Liver (tissue), 8 donors: ENCODE measurements at regions not wholly inside any gene's neighbourhood (a gene's known extent, or its start where the extent isn't known, plus 50 kb on each side); places are given as distances from the start of the nearest gene placed in this dataset.

ENCODE experiments used
- DNase-seq: peaks from one replicate; pipeline ENCODE4 v3.0.0-alpha.2; 2017; ENCODE audit warnings: low spot score
- H3K27ac ChIP-seq, 2 donors: one replicate each; pipeline ENCODE4 v1.7.0; 2013; ENCODE audit warnings: inconsistent platforms in 2 of 2, low read length in 2 of 2, control low read depth in 1 of 2, low read depth in 1 of 2, mild to moderate bottlenecking in 1 of 2
- H3K27me3 ChIP-seq, 4 donors: one replicate each; pipeline versions ENCODE4 v1.6.1 to v1.7.0; 2013; ENCODE audit warnings: low read length in 3 of 4, inconsistent platforms in 1 of 4, mild to moderate bottlenecking in 1 of 4, moderate library complexity in 1 of 4; ENCODE audit not compliant: control insufficient read depth in 4 of 4, insufficient read depth in 4 of 4
- H3K36me3 ChIP-seq, 4 donors: one replicate each; pipeline versions ENCODE4 v1.6.1 to v1.7.0; 2013; ENCODE audit warnings: low read length in 3 of 4, mild to moderate bottlenecking in 3 of 4, low read depth in 1 of 4, moderate library complexity in 1 of 4; ENCODE audit not compliant: control insufficient read depth in 4 of 4, insufficient read depth in 3 of 4
- H3K4me1 ChIP-seq, 4 donors: one replicate each; pipeline versions ENCODE4 v1.6.1 to v1.7.0; 2013; ENCODE audit warnings: low read length in 3 of 4, mild to moderate bottlenecking in 3 of 4, moderate library complexity in 1 of 4; ENCODE audit not compliant: control insufficient read depth in 4 of 4, insufficient read depth in 4 of 4
- H3K4me3 ChIP-seq, 3 donors: one replicate each; pipeline versions ENCODE4 v1.6.1 to v1.7.0; 2013; ENCODE audit warnings: low read length in 3 of 3, control low read depth in 1 of 3, low read depth in 1 of 3, mild to moderate bottlenecking in 1 of 3
- H3K9ac ChIP-seq, 2 donors: one replicate each; pipeline ENCODE4 v1.7.0; 2013; ENCODE audit warnings: low read length in 2 of 2, mild to moderate bottlenecking in 2 of 2, moderate library complexity in 2 of 2, control low read depth in 1 of 2, low read depth in 1 of 2
- H3K9me3 ChIP-seq, 4 donors: one replicate each; pipeline versions ENCODE4 v1.6.1 to v1.7.0; 2013; ENCODE audit warnings: low read length in 3 of 4; ENCODE audit not compliant: control insufficient read depth in 4 of 4
- CTCF ChIP-seq: fragments of 150-350 bp; IDR thresholded peaks from 2 replicates; pipeline ENCODE4 v1.5.1; 2017; ENCODE audit warnings: improper control_type of control experiment, low read depth, low read length; ENCODE audit not compliant: missing input control
- EGR1 ChIP-seq, 2 donors: IDR thresholded peaks; 2 replicates each; pipeline ENCODE4 v1.6.1; 2016 to 2018; ENCODE audit warnings: antibody characterized with exemption in 2 of 2, low read depth in 2 of 2
- FOXA2 ChIP-seq: IDR thresholded peaks from 2 replicates; pipeline ENCODE4 v1.6.1; 2016; ENCODE audit warnings: antibody characterized with exemption
- GABPA ChIP-seq, 2 donors: IDR thresholded peaks in 1 of 2; conservative IDR thresholded peaks in 1 of 2; 2 replicates each; pipeline ENCODE4 v1.6.1; 2016; ENCODE audit warnings: antibody characterized with exemption in 2 of 2, mild to moderate bottlenecking in 1 of 2, moderate library complexity in 1 of 2
- HNF4A ChIP-seq, 2 donors: conservative IDR thresholded peaks; 2 replicates each; pipeline ENCODE4 v1.6.1; 2016; ENCODE audit warnings: antibody characterized with exemption in 2 of 2, mild to moderate bottlenecking in 2 of 2
- HNF4G ChIP-seq: IDR thresholded peaks from 2 replicates; pipeline ENCODE4 v1.6.1; 2016; ENCODE audit warnings: antibody characterized with exemption
- JUND ChIP-seq, 2 donors: IDR thresholded peaks; 2 replicates each; pipeline ENCODE4 v1.6.1; 2016; ENCODE audit warnings: antibody characterized with exemption in 2 of 2
- MAX ChIP-seq: IDR thresholded peaks from 2 replicates; pipeline ENCODE4 v1.6.1; 2016; ENCODE audit warnings: antibody characterized with exemption
- NR2F2 ChIP-seq: IDR thresholded peaks from 2 replicates; pipeline ENCODE4 v1.6.1; 2016; ENCODE audit warnings: antibody characterized with exemption
- RAD21 ChIP-seq, 2 donors: IDR thresholded peaks; 2 replicates each; pipeline ENCODE4 v1.6.1; 2016; ENCODE audit warnings: antibody characterized with exemption in 2 of 2, mild to moderate bottlenecking in 2 of 2
- REST ChIP-seq: IDR thresholded peaks from 2 replicates; pipeline ENCODE4 v1.6.1; 2016; ENCODE audit warnings: antibody characterized with exemption, mild to moderate bottlenecking
- RXRA ChIP-seq, 2 donors: IDR thresholded peaks; 2 replicates each; pipeline ENCODE4 v1.6.1; 2017 to 2018; ENCODE audit warnings: antibody characterized with exemption in 2 of 2, mild to moderate bottlenecking in 1 of 2
- SP1 ChIP-seq: IDR thresholded peaks from 2 replicates; pipeline ENCODE4 v1.6.1; 2018; ENCODE audit warnings: antibody characterized with exemption, mild to moderate bottlenecking
- TAF1 ChIP-seq: conservative IDR thresholded peaks from 2 replicates; pipeline ENCODE4 v1.6.1; 2016; ENCODE audit warnings: antibody characterized with exemption, mild to moderate bottlenecking
- YY1 ChIP-seq: IDR thresholded peaks from 2 replicates; pipeline ENCODE4 v1.6.1; 2016; ENCODE audit warnings: antibody characterized with exemption, mild to moderate bottlenecking
- ZBTB33 ChIP-seq: IDR thresholded peaks from 2 replicates; pipeline ENCODE4 v1.6.1; 2016; ENCODE audit warnings: antibody characterized with exemption
- WGBS: extraction: QIAGEN DNeasy Blood & Tissue Kit; methylation state at CpG from one replicate; pipeline ENCODE4 v1.1.7; 2013; 5-methylcytosine and 5-hydroxymethylcytosine counted together
- donor health status: healthy.
- donor health status: healthy.
- donor health status: healthy.
- donor health status: healthy.
- donor health status: healthy.

- 71% methylated on average over 1 of the region's 1 CpG for WGBS
- no peak overlapping the region for H3K27ac ChIP-seq
- no peak for DNase-seq
- H3K4me1 ChIP-seq, result no peaks in the 10 kb centered on the region
- peaks cover 0 to 4% (median under 1%) of the 10 kb centered on the region in 4 donors for H3K9me3 ChIP-seq
- TF ChIP-seq NR2F2 (no peak), TAF1 (no peak), YY1 (no peak), GABPA (IDR thresholded peaks at IDR 0.05 in 1 of 2, conservative IDR thresholded peaks at IDR 0.05 in 1 of 2) (no peak), ZBTB33 (no peak), HNF4G (no peak), RXRA (IDR thresholded peaks at IDR 0.05) (no peak), REST (no peak), HNF4A (conservative IDR thresholded peaks at IDR 0.05) (no peak), JUND (IDR thresholded peaks at IDR 0.05) (no peak), CTCF (no peak), SP1 (no peak), FOXA2 (no peak), RAD21 (IDR thresholded peaks at IDR 0.05) (no peak), EGR1 (IDR thresholded peaks at IDR 0.05; ENCODE audit: low read depth in 2 of 2) (no peak), MAX (no peak)
- H3K27me3 ChIP-seq, result no peaks in the 10 kb centered on the region
- no peak overlapping the region for H3K4me3 ChIP-seq
- H3K9ac ChIP-seq, result no peak overlapping the region
- H3K36me3 ChIP-seq, result no peaks in the 10 kb centered on the region
Observed at GRCh38 chr11:21806508-21806907, 386.4 kb upstream of the ANO5 start.

GRCh38 chr11:21806947-21807346 is 385.9 kb upstream of the ANO5 start:
- Histone ChIP-seq H3K4me1 (no peaks in the 10 kb centered on the region), H3K36me3 (no peaks in the 10 kb centered on the region), H3K27me3 (no peaks in the 10 kb centered on the region), H3K27ac (no peak overlapping the region), H3K9me3 (peaks cover 0 to 4% (median under 1%) of the 10 kb centered on the region in 4 donors), H3K9ac (no peak overlapping the region), H3K4me3 (no peak overlapping the region)
- DNase-seq, result no peak
- WGBS, result 75% methylated on average over 1 of the region's 1 CpG
- TF ChIP-seq MAX, result no peak
- no peak for TF ChIP-seq RAD21 (IDR thresholded peaks at IDR 0.05)
- no peak for TF ChIP-seq ZBTB33
- no peak for TF ChIP-seq CTCF
- no peak for TF ChIP-seq RXRA (IDR thresholded peaks at IDR 0.05)
- no peak for TF ChIP-seq SP1
- no peak for TF ChIP-seq REST
